Keratinocyte (primary cell): ENCODE measurements at regions not wholly inside any gene's neighbourhood (a gene's known extent, or its start where the extent isn't known, plus 50 kb on each side); places are given as distances from the start of the nearest gene placed in this dataset.

Experiments used
- DNase-seq: peaks from one replicate; pipeline ENCODE4 v3.0.0-alpha.2; 2011; ENCODE audit warnings: low read depth, missing footprints, low spot score
- FAIRE-seq: peaks from 2 replicates; lab custom pipeline; 2011; peaks lifted over from hg19 to GRCh38; lab: Jason Lieb, UNC
- H2AFZ ChIP-seq: 2 replicates; pipeline ENCODE4 v1.6.0; 2012; ENCODE audit warnings: low read length, control low read depth, inconsistent platforms; ENCODE audit not compliant: control insufficient read depth
- H3K27ac ChIP-seq: 2 replicates; pipeline ENCODE4 v1.5.1; 2011; ENCODE audit warnings: low read length; ENCODE audit not compliant: control insufficient read depth, insufficient read depth
- H3K27me3 ChIP-seq: 3 replicates; pipeline ENCODE4 v1.6.0; 2011; ENCODE audit warnings: low read length; ENCODE audit not compliant: control insufficient read depth, insufficient read depth; ENCODE audit errors: extremely low read depth
- H3K36me3 ChIP-seq, 2 experiments: 2 replicates in 1 of 2; 3 replicates in 1 of 2; pipeline ENCODE4 v1.5.1; 2011; ENCODE audit warnings: low read length in 2 of 2, mild to moderate bottlenecking in 1 of 2; ENCODE audit not compliant: control insufficient read depth in 2 of 2, insufficient read depth in 2 of 2; ENCODE audit errors: extremely low read depth in 1 of 2
- H3K4me1 ChIP-seq: 3 replicates; pipeline ENCODE4 v1.5.1; 2011; ENCODE audit warnings: low read length; ENCODE audit not compliant: control insufficient read depth, insufficient read depth; ENCODE audit errors: extremely low read depth
- H3K4me2 ChIP-seq: 3 replicates; pipeline ENCODE4 v1.6.0; 2011; ENCODE audit warnings: low read depth, low read length; ENCODE audit not compliant: control insufficient read depth, insufficient read depth; ENCODE audit errors: extremely low read depth
- H3K4me3 ChIP-seq, 3 experiments: fragments of 200-600 bp in 1 of 3; sonication (generic) in 1 of 3; 2 replicates in 2 of 3; 3 replicates in 1 of 3; pipeline ENCODE4 v1.5.1; 2011 to 2016; ENCODE audit warnings: low read length in 3 of 3, mild to moderate bottlenecking in 3 of 3, control low read depth in 2 of 3, inconsistent platforms in 1 of 3, low read depth in 1 of 3, mixed read lengths in 1 of 3, mixed run types in 1 of 3, moderate library complexity in 1 of 3; ENCODE audit not compliant: control insufficient read depth in 2 of 3, insufficient read depth in 2 of 3; ENCODE audit errors: extremely low read depth in 1 of 3
- H3K79me2 ChIP-seq: 2 replicates; pipeline ENCODE4 v1.6.0; 2012; ENCODE audit warnings: low read length; ENCODE audit not compliant: control insufficient read depth, insufficient read depth
- H3K9ac ChIP-seq: 3 replicates; pipeline ENCODE4 v1.6.0; 2011; ENCODE audit warnings: low read length; ENCODE audit not compliant: control insufficient read depth, insufficient read depth; ENCODE audit errors: extremely low read depth
- H3K9me1 ChIP-seq: 3 replicates; pipeline ENCODE4 v1.6.0; 2011; ENCODE audit warnings: low read length; ENCODE audit not compliant: control insufficient read depth, insufficient read depth; ENCODE audit errors: extremely low read depth
- H3K9me3 ChIP-seq: 2 replicates; pipeline ENCODE4 v1.5.1; 2012; ENCODE audit warnings: low read depth, low read length; ENCODE audit not compliant: control insufficient read depth
- H4K20me1 ChIP-seq: 3 replicates; pipeline ENCODE4 v1.6.0; 2011; ENCODE audit warnings: low read length; ENCODE audit not compliant: control insufficient read depth, insufficient read depth; ENCODE audit errors: extremely low read depth
- EZH2 ChIP-seq: IDR thresholded peaks from one replicate; pipeline ENCODE4 v1.6.1; 2012; ENCODE audit warnings: inconsistent platforms, mild to moderate bottlenecking, low read length, moderate library complexity
- dilution Hi-C: fragments of 300-500 bp; cut with MboI; formaldehyde crosslinking; loops from one replicate; pipeline ENCODE4 v1.7.0; 2020; ENCODE audit warnings: low sequenced_read_pairs; ENCODE audit not compliant: extremely low pct_ligation_motif_present
- TF ChIP-seq, protein P1 (sequence below), 3 experiments: IDR thresholded peaks in 1 of 3; conservative IDR thresholded peaks in 1 of 3; optimal IDR thresholded peaks in 1 of 3; 2 replicates in 2 of 3; 3 replicates in 1 of 3; pipeline versions ENCODE3 to v1.5.1; 2011; ENCODE audit warnings: low read length in 3 of 3, mild to moderate bottlenecking in 3 of 3, moderate library complexity in 2 of 3, control low read depth in 1 of 3, inconsistent platforms in 1 of 3; ENCODE audit not compliant: insufficient read depth in 2 of 3; ENCODE audit errors: extremely low read depth in 1 of 3

DNA sequence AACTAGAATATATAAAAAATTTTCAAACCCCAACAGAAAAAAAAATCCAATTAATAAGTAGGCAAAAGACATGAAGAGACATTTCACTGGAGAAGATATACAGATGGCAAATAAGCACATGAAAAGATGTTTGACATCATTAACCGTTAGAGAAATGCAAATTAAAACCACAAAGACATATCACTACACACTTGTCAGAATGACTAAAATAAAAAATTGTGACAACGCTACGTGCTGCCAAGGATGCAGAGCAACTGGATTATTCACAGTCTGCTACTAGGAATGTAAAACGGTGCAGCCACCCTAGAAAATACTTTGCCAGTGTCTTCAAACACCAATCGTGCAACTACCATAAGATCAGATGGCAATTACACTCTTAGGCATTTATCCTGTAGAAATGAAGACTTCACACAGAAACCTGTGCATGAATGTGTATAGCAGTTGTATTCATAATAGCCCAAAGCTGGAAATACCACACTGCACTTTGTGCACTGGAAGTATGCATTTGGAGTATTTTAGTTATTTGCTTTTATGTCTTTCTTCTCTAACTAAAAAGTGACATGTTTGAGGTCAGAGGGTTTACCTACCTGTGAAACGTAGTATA, 75.3 kb upstream of the PALMD start:
- DNase-seq: no peak
- no peak overlapping the region for H3K4me2 ChIP-seq
- peak; percentile 20 for FAIRE-seq

GRCh38 chr1:99571092-99571734, 74.7 kb upstream of the PALMD start:
- Histone ChIP-seq H3K4me1 (peaks cover 12% of the 10 kb centered on the region), H3K27ac (no peak overlapping the region), H3K9me1 (no peaks in the 10 kb centered on the region), H3K9ac (no peak overlapping the region), H3K79me2 (no peaks in the 10 kb centered on the region), H3K36me3 (no peaks in the 10 kb centered on the region), H3K4me2 (no peak overlapping the region), H3K27me3 (no peaks in the 10 kb centered on the region), H2AFZ (no peak overlapping the region), H4K20me1 (no peaks in the 10 kb centered on the region), H3K9me3 (no peaks in the 10 kb centered on the region), H3K4me3 (no peak overlapping the region)
- FAIRE-seq: no peak
- TF ChIP-seq EZH2: no peak
- TF ChIP-seq, protein P1, sequence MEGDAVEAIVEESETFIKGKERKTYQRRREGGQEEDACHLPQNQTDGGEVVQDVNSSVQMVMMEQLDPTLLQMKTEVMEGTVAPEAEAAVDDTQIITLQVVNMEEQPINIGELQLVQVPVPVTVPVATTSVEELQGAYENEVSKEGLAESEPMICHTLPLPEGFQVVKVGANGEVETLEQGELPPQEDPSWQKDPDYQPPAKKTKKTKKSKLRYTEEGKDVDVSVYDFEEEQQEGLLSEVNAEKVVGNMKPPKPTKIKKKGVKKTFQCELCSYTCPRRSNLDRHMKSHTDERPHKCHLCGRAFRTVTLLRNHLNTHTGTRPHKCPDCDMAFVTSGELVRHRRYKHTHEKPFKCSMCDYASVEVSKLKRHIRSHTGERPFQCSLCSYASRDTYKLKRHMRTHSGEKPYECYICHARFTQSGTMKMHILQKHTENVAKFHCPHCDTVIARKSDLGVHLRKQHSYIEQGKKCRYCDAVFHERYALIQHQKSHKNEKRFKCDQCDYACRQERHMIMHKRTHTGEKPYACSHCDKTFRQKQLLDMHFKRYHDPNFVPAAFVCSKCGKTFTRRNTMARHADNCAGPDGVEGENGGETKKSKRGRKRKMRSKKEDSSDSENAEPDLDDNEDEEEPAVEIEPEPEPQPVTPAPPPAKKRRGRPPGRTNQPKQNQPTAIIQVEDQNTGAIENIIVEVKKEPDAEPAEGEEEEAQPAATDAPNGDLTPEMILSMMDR (optimal IDR thresholded peaks at IDR 0.05 in 1 of 3, IDR thresholded peaks at IDR 0.05 in 1 of 3, conservative IDR thresholded peaks at IDR 0.05 in 1 of 3; ENCODE audit: extremely low read depth in 1 of 3, insufficient read depth in 2 of 3, low read length in 3 of 3): no peak
- DNase-seq: no peak
- dilution Hi-C loops: no loop called here

More for the DNA sequence above, 75.3 kb upstream of the PALMD start:
- H3K4me1 ChIP-seq: peaks cover 18% of the 10 kb centered on the region
- no peaks in the 10 kb centered on the region for H3K9me1 ChIP-seq
- dilution Hi-C loops: no loop called here
- H3K79me2 ChIP-seq: no peaks in the 10 kb centered on the region
- no peak overlapping the region for H2AFZ ChIP-seq
- no peaks in the 10 kb centered on the region for H4K20me1 ChIP-seq
- H3K36me3 ChIP-seq: no peaks in the 10 kb centered on the region
- no peak overlapping the region for H3K9ac ChIP-seq
- no peaks in the 10 kb centered on the region for H3K27me3 ChIP-seq
- H3K9me3 ChIP-seq: no peaks in the 10 kb centered on the region
- H3K27ac ChIP-seq: no peak overlapping the region
- TF ChIP-seq, protein P1 (optimal IDR thresholded peaks at IDR 0.05 in 1 of 3, IDR thresholded peaks at IDR 0.05 in 1 of 3, conservative IDR thresholded peaks at IDR 0.05 in 1 of 3; ENCODE audit: extremely low read depth in 1 of 3, insufficient read depth in 2 of 3, low read length in 3 of 3): no peak
- TF ChIP-seq EZH2: no peak
- H3K4me3 ChIP-seq: no peak overlapping the region
